Activated T-helper 1 cell treated with anti-CD3 and anti-CD28 coated beads, Interleukin-12 subunit alpha, Interleukin-12 subunit beta, Interleukin-2, Interleukin-4 antibody, amounts not matched to agents 30 ng/mL and 10 ng/mL and 1 ng/mL, durations not matched to agents 14 hours and 24 hours and 36 hours (primary cell): ENCODE measurements at regions not wholly inside any gene's neighbourhood (a gene's known extent, or its start where the extent isn't known, plus 50 kb on each side); places are given as distances from the start of the nearest gene placed in this dataset.
"Not testable (repeated sequence)": the region's sequence is repeated elsewhere in the genome, so short reads cannot be mapped to it uniquely, and the experiment has no call there.

Experiments
- DNase-seq: peaks from one replicate; pipeline ENCODE4 v3.0.0; 2021; ENCODE audit warnings: low spot score
- H3K27ac Mint-ChIP-seq: one replicate; pipeline ENCODE4 v1.8.0; 2021; ENCODE audit warnings: mild to moderate bottlenecking, mixed read lengths
- H3K27me3 Mint-ChIP-seq: one replicate; pipeline ENCODE4 v1.8.0; 2022; ENCODE audit warnings: mild to moderate bottlenecking, moderate library complexity, mixed read lengths; ENCODE audit not compliant: insufficient read depth
- H3K36me3 Mint-ChIP-seq: one replicate; pipeline ENCODE4 v1.8.0; 2021; ENCODE audit warnings: low read depth, mixed read lengths
- H3K4me1 Mint-ChIP-seq: one replicate; pipeline ENCODE4 v1.8.0; 2021; ENCODE audit warnings: low read depth, mixed read lengths
- H3K4me3 Mint-ChIP-seq: one replicate; pipeline ENCODE4 v1.8.0; 2021; ENCODE audit warnings: mild to moderate bottlenecking, moderate library complexity, mixed read lengths
- H3K9me3 Mint-ChIP-seq: one replicate; pipeline ENCODE4 v1.8.0; 2021; ENCODE audit warnings: mixed read lengths
- intact Hi-C: fragments of 100-400 bp; cut with micrococcal nuclease; formaldehyde crosslinking; loops from one replicate; pipeline ENCODE4 v1.15.1; 2024

GRCh38 chr9:78142264-78142663 lies 93.6 kb upstream of the CEP78 start:
- H3K27me3 Mint-ChIP-seq, H3K36me3 Mint-ChIP-seq, H3K27ac Mint-ChIP-seq, H3K4me3 Mint-ChIP-seq, DNase-seq, H3K4me1 Mint-ChIP-seq, intact Hi-C loops: not testable (repeated sequence)
- peaks cover 34% of the 10 kb centered on the region for H3K9me3 Mint-ChIP-seq

DNA sequence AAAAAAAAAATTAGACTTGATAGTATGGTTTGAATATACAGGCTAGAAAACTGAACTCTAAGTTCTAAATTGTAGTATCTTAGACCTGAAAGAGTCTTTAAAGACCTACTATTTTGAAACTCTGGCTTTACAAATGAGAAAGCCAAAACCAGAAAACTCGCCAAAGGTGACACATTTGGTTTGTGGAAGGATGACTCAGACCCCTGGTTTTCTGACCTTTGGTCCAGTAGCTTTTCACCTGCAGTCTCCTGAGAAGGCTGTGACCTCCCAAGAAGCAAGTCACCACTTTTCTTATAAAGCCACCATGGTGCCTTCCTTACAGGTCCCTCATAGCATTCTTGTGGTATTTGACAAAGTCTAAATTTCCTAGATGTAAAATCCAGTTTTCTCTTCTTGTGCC lies 102.1 kb upstream of the CEP78 start:
- no peak overlapping the region for H3K27ac Mint-ChIP-seq
- DNase-seq = no peak

DNA sequence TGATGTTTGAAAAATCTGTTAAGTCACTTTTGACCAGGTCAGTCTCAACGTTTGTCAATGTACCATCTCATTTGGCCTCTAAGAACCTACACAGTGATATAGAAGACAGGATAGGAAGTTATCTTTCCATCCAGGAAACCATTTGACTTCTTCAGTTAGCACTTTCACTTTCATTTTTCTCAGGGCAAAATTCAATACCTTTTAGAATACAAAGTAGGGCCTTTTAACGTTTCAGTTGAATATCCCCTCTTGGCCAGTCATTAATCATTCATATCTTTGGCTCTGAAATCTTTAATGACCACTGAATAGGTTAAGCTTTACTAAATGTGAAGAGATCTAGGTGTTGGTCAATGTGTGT lies 101.1 kb upstream of the GNAQ start:
- H3K4me3 Mint-ChIP-seq = peak overlapping the region; percentile 45
- intact Hi-C loops = loop anchor here (1.0 to 5.0 kb wide), 3 partner anchors 13 to 80 kb away; no protein-coding TSS in a partner anchor
- DNase-seq = no peak
- H3K27ac Mint-ChIP-seq = peak overlapping the region; percentile 35
- H3K27me3 Mint-ChIP-seq = peaks cover 6% of the 10 kb centered on the region
- peaks cover 22% of the 10 kb centered on the region for H3K9me3 Mint-ChIP-seq
- H3K4me1 Mint-ChIP-seq = peaks cover 17% of the 10 kb centered on the region
- peaks cover 8% of the 10 kb centered on the region for H3K36me3 Mint-ChIP-seq

More for the DNA sequence above, 102.1 kb upstream of the CEP78 start:
- peaks cover 24% of the 10 kb centered on the region for H3K9me3 Mint-ChIP-seq
- H3K27me3 Mint-ChIP-seq = no peaks in the 10 kb centered on the region
- intact Hi-C loops = loop anchor here (1.0 to 5.0 kb wide), 2 partner anchors 29 to 79 kb away; no protein-coding TSS in a partner anchor
- peaks cover 9% of the 10 kb centered on the region for H3K36me3 Mint-ChIP-seq
- H3K4me3 Mint-ChIP-seq = no peak overlapping the region
- H3K4me1 Mint-ChIP-seq = peaks cover 17% of the 10 kb centered on the region

DNA sequence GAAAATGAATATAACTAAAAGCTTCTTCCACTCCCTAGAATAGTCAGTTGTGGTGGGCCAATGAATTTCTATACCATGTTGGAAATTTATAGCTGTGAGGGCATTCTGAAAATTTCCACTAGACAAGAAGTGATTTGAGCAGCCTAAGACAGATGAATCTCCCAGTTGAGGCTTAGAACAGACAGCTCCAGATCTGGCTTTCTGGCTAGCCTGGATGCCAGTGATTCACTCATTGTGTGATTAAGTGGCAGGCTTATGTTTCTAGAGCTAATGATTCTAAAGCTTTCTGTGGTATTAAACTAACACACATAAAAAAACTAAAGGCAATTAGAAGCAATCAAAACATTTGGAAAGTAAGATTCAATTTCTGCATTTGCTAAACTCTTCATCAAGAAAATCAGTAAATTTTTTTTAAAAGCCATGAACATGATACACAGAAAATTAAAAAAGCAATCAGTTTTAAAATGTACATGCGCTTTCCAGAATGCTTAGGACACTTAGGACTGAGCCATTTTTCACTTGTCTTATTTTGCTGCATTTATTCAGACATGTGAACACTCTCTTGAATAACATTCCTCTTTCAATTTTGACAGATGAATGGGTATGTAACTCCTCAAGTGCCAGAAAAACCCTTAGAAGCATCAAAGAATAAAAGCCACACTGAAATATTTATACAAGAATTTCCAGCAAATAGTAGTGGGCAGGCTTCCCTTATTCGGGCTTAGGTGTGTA lies 100.5 kb upstream of the GNAQ start:
- intact Hi-C loops = loop anchor here (1.0 to 5.0 kb wide), 2 partner anchors 13 to 80 kb away; no protein-coding TSS in a partner anchor
- Mint-ChIP-seq H3K27me3 (peaks cover 8% of the 10 kb centered on the region), H3K27ac (no peak overlapping the region), H3K9me3 (peaks cover 17% of the 10 kb centered on the region), H3K4me1 (peaks cover 17% of the 10 kb centered on the region), H3K36me3 (peaks cover 6% of the 10 kb centered on the region), H3K4me3 (no peak overlapping the region)
- DNase-seq = no peak

- H3K36me3 Mint-ChIP-seq = peaks cover 2% of the 10 kb centered on the region
- no peak overlapping the region for H3K27ac Mint-ChIP-seq
- DNase-seq = no peak
- H3K27me3 Mint-ChIP-seq = peaks cover 8% of the 10 kb centered on the region
- H3K9me3 Mint-ChIP-seq = peaks cover 10% of the 10 kb centered on the region
- peaks cover 17% of the 10 kb centered on the region for H3K4me1 Mint-ChIP-seq
- no peak overlapping the region for H3K4me3 Mint-ChIP-seq
- intact Hi-C loops = loop anchor here (5.0 kb wide), 1 partner anchor 81 kb away; no protein-coding TSS in a partner anchor
Measured at GRCh38 chr9:78130853-78131252, 99.2 kb upstream of the GNAQ start.

GRCh38 chr9:78130004-78130403 lies 98.4 kb upstream of the GNAQ start:
- Mint-ChIP-seq H3K4me3 (no peak overlapping the region), H3K36me3 (peaks cover 2% of the 10 kb centered on the region), H3K9me3 (peaks cover 4% of the 10 kb centered on the region), H3K4me1 (peaks cover 17% of the 10 kb centered on the region), H3K27me3 (peaks cover 8% of the 10 kb centered on the region), H3K27ac (no peak overlapping the region)
- intact Hi-C loops = loop anchor here (5.0 kb wide), 1 partner anchor 82 kb away; no protein-coding TSS in a partner anchor
- no peak for DNase-seq

- Mint-ChIP-seq H3K4me3 (no peak overlapping the region), H3K9me3 (no peaks in the 10 kb centered on the region), H3K27me3 (peaks cover 8% of the 10 kb centered on the region), H3K4me1 (peaks cover 11% of the 10 kb centered on the region), H3K27ac (no peak overlapping the region), H3K36me3 (peaks cover 1% of the 10 kb centered on the region)
- intact Hi-C loops = no loop called here
- no peak for DNase-seq
Measured at GRCh38 chr9:78127279-78128225, 95.9 kb upstream of the GNAQ start.

GRCh38 chr9:78123808-78124207 lies 92.2 kb upstream of the GNAQ start:
- intact Hi-C loops = loop anchor here (5.0 kb wide), 2 partner anchors 372 to 667 kb away; no protein-coding TSS in a partner anchor
- Mint-ChIP-seq H3K9me3 (no peaks in the 10 kb centered on the region), H3K4me3 (no peak overlapping the region), H3K27me3 (peaks cover 8% of the 10 kb centered on the region), H3K27ac (no peak overlapping the region), H3K36me3 (peaks cover 1% of the 10 kb centered on the region), H3K4me1 (peaks cover 20% of the 10 kb centered on the region)
- DNase-seq = no peak

GRCh38 chr9:78122631-78123030 lies 91.0 kb upstream of the GNAQ start:
- Mint-ChIP-seq H3K36me3 (peaks cover 1% of the 10 kb centered on the region), H3K4me3 (no peak overlapping the region), H3K4me1 (peaks cover 31% of the 10 kb centered on the region), H3K9me3 (no peaks in the 10 kb centered on the region), H3K27me3 (peaks cover 1% of the 10 kb centered on the region), H3K27ac (no peak overlapping the region)
- intact Hi-C loops = loop anchor here (5.0 kb wide), 2 partner anchors 370 to 665 kb away; no protein-coding TSS in a partner anchor
- no peak for DNase-seq

DNA sequence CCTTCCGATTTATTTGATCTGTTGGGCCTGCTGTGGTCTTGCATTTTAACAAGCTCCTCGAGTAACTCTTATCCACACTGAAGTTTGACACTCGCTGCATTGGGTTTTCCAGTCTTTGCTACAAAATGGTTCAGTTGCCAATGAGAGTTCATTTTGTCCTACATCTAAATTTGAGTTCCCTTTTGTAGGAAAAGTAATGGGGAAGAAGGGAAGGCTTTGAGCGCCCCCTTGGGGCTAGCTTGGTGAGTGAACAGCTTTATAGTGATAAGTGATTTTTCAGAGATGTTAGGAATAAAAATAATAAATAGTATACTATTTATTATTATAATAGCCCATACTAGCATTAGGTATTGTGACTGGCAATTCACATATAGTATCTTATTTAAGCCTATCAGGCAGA lies 89.9 kb upstream of the GNAQ start:
- H3K9me3 Mint-ChIP-seq = no peaks in the 10 kb centered on the region
- intact Hi-C loops = loop anchor here (1.0 to 5.0 kb wide), 5 partner anchors 86 to 688 kb away; no protein-coding TSS in a partner anchor
- H3K4me1 Mint-ChIP-seq = peaks cover 31% of the 10 kb centered on the region
- peaks cover 1% of the 10 kb centered on the region for H3K36me3 Mint-ChIP-seq
- H3K27ac Mint-ChIP-seq = no peak overlapping the region
- no peak overlapping the region for H3K4me3 Mint-ChIP-seq
- H3K27me3 Mint-ChIP-seq = no peaks in the 10 kb centered on the region
- no peak for DNase-seq

- H3K4me1 Mint-ChIP-seq = peaks cover 31% of the 10 kb centered on the region
- no peaks in the 10 kb centered on the region for H3K27me3 Mint-ChIP-seq
- H3K27ac Mint-ChIP-seq = peak overlapping the region; percentile 59
- no peak for DNase-seq
- intact Hi-C loops = loop anchor here (1.0 to 5.0 kb wide), 9 partner anchors 13 to 940 kb away; partner anchors contain the start of gene CEP78
- peak overlapping the region; percentile 31 for H3K4me3 Mint-ChIP-seq
- peaks cover 2% of the 10 kb centered on the region for H3K36me3 Mint-ChIP-seq
- H3K9me3 Mint-ChIP-seq = no peaks in the 10 kb centered on the region
Measured at GRCh38 chr9:78118742-78119473, 87.3 kb upstream of the GNAQ start.

DNA sequence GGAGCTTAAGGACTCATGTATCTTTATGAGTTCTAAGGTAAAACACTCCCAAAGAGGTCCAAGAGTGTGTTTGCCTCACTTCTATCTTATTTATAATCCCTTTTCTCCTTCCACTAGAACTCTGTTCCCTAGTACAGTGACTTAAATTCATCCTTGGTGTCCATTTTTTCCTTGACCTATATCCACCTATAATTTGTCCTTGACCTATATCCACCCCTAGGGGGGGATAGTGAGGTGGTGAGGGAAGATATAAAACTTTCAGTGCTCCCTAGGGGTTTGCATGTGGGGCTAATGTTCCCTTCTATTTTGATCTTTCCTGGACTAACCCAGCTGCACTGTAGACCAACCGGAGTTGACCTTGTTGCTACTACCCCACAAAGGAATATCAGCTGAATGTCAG lies 83.5 kb upstream of the GNAQ start:
- peaks cover 17% of the 10 kb centered on the region for H3K9me3 Mint-ChIP-seq
- no peak overlapping the region for H3K4me3 Mint-ChIP-seq
- intact Hi-C loops = loop anchor here (5.0 kb wide), 2 partner anchors 203 to 388 kb away; no protein-coding TSS in a partner anchor
- peaks cover 23% of the 10 kb centered on the region for H3K4me1 Mint-ChIP-seq
- peaks cover 8% of the 10 kb centered on the region for H3K36me3 Mint-ChIP-seq
- no peak for DNase-seq
- no peaks in the 10 kb centered on the region for H3K27me3 Mint-ChIP-seq
- H3K27ac Mint-ChIP-seq = no peak overlapping the region
